SW480 (cell line): ENCODE measurements at regions not wholly inside any gene's neighbourhood (a gene's known extent, or its start where the extent isn't known, plus 50 kb on each side); places are given as distances from the start of the nearest gene placed in this dataset.
"Not testable (repeated sequence)": the region's sequence is repeated elsewhere in the genome, so short reads cannot be mapped to it uniquely, and the experiment has no call there.

ENCODE experiments used
- DNase-seq: peaks from one replicate; pipeline ENCODE4 v3.0.0-alpha.2; 2016; ENCODE audit warnings: low spot score

DNA sequence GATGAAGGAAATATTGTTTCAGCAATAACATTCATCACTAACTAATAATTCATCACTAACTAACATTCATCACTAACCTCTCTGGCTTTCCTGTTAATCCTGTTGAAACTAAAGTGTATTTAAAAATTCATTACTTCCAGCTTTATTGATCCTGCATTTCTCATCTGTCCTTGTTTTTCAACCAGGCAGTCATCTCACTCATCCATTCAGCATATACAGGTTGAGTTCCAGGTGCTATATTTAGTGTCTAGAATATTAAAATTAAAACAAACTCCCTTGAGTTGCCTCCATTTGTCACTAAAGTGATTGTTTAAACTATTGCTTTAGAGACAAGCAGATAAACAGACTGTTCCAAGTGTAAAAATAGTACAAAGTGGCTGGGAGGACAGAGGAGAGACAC, 58.1 kb downstream of the ATXN7L3B start:
- no peak for DNase-seq

DNA sequence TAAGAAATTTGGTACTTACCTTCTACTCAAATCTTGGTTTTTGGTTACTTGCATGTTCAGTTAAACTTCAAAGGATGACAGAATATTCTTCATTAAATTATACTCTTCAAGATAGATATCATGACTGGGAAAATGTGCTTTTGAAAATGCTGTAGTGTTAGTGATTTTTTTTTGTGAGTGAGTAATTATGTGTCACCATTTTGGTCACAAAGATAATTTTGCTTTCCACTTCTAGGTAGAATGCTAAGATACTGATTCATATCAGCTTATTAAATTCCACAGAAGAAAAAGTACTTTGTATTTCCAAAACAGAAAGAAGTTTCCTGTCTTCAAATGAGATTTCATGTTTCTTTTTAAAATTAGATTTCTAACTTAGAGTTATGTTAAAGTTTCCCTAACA, 61.2 kb downstream of the ATXN7L3B start:
- DNase-seq, result no peak

DNA sequence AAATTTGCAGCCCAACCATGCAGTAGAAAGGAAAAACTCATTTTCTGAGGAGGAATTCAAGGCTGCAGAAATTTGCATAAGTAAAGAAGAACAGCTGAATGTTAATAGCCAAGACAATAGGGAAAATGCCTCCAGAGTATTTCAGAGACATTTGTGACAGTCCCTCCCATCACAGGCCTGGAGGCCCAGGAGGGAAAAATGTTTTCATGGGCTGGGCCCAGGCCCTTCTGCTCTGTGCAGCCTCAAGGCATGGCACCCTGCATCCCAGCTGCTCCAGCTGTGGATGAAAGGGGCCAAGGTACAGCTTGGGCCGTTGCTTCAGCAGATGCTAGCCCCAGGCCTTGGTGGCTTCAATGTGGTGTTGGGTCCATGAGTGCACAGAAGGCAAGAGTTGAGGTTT, 62.3 kb downstream of the ATXN7L3B start:
- no peak for DNase-seq

DNA sequence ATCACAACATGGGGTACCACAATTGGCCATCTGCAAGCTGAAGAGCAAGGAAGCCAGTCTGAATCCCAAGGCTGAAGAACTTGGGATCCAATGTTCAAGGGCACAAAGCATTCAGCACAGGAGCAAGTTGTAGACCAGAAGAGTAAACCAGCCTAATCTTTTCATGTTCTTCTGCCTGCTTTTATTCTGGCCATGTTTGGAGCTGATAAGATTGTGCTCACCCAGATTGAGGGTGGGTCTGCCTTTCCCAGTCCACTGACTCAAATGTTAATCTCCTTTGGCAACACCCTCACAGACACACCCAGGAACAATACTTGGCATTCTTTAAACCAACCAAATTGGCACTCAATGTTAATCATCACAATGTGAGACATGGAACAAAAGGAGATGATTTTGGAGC, 63.2 kb downstream of the ATXN7L3B start:
- DNase-seq, result not testable (repeated sequence)

DNA sequence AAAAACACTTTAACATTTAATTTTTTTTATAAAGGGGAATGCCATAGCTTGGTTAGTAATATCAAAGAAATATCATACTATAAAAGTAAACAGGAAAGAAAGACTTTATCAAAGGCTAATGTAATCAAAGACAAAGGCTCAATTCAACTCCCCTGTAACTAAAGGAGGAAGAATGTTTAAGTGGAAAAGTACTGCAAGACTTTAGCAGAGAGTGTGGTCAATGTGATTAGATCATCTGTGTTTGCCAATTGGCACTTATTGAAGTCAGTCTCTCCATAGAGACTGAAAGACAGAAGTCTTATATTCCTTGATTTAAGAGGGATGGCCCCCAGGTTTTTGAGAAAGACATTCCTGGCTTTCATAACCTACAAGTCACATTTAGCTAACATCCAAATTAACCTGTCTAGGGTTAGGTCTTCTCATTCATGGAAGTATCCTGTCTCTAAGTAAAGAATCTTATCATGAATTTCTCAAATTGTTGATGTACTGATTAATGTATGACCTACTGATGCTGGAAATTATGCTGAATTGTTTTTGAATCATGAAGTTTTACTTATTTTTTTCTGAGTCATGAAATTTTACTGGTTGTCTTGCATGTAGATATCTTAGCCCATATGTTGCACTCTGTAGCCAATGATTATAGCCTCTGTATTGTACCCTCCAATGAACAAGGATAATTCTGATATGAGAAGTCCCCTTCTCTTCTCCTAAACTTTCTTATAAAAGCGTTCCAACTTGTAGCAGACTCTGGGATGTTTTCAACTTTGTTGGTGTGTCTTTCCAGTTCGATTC, 65.4 kb downstream of the ATXN7L3B start:
- DNase-seq, result peak; percentile 4

DNA sequence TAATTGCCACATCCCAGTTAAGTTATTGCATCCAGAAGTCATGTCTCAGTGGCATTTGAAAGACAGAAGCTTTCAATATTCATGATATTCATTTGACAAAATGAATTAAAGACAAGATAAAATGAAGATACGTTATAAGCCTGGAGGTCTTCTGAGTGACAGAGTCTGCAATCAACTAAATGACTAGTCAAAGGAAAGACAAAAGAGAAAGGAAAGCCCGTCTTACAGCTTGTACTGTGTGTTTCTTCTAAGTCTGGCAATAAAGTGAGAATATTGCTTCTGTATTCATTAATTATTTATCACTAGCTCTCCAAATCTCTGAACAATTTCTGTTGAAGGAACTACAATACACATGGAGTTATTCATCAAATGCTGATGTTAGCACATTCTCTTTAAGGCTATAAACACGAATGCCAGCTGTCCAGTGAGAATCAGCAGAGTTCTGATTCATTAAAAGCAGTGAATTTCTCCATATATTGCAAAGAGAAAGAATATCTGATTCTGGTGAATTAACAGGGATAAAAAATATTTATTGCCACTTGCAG, 70.7 kb downstream of the ATXN7L3B start:
- DNase-seq, result no peak

DNA sequence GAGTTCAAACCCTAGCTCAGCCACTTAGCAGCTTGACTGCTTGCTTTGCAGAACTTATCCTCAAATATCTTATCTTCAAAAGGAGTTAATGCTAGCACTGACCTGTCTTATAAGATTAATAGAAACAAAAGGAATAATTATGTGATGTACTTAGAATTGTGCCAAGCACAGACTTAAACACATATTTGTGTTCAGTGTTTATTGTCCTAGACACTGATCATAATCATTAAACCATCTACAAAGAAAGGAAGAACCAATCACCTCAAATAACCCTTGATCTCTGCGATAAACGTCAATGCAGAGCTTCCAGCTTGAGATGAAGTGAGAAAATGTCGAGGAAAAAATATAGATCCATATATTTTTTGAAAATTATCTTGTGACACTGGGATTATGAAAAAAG, 73.1 kb downstream of the ATXN7L3B start:
- no peak for DNase-seq

DNA sequence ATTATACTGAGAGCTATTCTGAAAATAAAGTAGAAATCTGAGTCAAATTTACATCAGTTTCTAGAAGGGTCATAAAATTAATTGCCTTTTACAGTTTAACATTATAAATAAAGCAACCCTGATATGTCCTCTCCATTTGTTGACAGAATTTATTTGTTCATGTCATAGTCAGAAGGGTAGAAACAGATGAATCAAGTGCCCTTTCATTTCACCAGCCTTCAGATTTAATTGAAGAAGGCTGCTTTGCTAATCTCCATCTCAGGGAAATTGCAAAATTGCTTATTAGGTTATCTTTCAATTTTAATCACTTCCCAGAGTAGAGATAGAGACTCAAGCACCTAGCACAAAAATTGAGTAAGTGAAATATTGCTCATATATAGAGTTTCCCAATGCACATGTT, 76.8 kb downstream of the ATXN7L3B start:
- no peak for DNase-seq

DNA sequence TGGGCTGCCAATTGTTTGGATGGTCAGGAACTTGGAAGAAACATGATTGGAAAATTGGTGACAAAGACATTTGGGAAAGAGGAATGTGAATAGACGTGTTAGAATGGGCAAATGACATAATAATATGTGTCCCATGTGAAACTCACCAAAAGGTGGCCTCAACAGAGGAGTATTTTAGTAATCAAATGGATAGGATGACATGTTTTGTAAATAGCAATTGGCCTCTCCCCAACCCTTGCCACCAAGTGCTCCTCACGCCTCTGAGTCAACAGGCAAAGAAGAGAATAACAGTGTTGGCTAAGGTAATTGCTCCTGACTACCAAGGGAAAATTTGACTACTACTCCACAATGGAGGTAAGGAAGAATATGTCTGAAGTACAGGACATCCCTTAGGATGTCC, 81.4 kb downstream of the ATXN7L3B start:
- DNase-seq, result no peak

DNA sequence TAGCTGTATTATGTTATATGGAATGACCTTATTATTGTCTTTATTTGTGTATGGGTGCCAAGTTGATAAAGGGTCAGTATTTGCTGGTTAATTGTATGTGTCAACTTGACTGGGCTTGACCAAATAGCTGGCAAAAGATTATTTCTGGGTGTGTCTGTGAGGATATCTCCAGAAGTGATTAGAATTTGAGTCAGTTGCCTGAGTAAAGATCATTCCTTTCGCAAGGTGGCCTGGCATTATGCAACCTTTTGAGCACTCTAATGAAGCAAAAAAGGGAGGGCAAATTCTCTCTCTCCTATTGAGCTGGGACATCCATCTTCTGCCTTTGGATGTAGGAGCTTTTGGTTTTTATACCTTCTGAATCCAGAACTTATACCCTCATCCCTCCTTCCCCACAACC, 82.2 kb downstream of the ATXN7L3B start:
- DNase-seq, result no peak

DNA sequence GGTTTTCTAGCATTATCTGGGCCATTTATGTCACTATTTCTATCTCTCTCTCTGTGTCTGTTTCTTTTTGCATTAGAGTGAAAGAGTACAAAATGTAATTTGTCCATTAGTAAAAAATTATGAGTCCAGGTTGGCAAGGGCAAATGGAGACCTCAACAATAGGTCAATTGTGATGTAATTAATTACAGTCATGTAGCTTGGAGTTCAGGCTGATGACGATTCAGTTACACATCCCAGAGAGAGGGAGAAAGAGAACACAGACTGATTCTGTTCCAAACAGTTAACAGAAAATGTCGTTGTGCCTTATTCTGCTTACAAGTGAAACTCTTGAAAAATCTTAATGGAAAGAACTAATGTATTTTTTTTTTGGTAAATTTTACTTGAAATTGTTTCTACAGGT, 83.3 kb downstream of the ATXN7L3B start:
- DNase-seq, result no peak

DNA sequence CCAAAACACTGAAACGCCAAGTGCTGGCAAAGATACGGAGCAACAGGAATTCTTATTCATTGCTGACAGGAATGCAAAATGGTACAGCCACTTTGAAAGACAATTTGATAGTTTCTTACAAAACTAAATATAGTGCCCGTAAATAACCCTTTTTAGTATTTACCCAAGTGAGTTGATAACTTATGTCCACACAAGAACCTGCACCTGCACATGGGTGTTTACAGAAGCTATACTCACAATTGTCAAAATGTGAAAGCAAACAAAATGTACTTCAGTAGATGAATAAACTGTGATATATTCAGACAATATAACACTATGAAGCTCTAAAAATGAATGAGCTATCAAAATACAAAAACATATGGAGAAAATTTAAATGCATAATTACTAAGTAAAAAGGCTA, 86.6 kb downstream of the ATXN7L3B start:
- no peak for DNase-seq

DNA sequence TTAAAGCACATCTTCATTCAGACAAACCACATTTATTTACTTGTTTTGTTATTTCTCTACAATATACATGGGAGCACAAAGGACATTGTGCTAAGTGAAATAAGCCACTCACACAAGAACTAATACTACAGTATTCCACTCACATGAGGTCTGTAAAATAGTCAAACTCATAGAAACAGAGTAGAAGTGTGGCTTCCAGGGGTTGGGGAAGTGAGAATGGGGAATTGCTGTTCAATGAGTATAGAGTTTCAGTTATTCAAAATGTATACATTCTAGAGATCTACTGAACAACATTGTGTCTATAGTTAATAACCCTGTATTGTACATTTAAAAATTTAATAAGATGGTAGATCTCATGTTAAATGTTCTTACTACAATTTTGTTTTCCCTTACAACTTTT, 88.8 kb downstream of the ATXN7L3B start:
- no peak for DNase-seq

DNA sequence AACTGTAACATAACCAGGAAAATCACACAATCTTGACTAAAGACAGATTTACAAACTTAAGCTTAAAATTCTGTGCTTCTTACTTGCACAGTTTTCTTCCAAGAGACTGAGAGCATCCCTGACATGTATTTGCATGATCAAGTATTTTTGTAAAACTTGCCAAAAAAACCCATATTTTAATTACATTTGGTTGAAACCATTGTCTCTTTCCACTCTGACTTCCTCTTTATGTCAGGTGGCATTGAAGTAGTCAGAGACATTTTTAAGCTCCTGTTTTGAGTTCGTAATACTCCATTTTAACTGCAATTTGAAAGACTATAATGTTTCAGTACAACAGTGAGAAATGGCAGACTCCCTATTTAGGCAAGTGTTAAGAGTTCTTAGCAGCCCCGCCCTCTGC, 103.6 kb downstream of the ATXN7L3B start:
- DNase-seq, result no peak

DNA sequence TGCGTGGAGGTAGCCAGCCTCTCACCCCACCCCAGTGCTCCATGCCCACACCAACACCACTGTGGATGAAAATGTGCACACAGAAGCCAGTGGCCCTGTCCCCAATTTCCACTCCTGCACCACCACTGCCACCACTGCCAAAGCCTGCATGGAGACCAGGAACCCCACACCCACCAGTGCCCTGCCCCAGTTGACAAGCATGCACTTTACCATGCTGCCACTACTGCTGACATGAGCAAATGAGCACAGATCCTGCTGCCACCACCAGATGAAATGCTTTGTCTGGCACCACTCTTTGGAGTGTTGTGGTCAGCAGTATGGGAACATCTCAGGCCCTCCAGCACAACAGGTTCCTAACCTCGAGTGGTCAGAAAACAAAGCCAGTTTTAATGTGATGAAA, 104.1 kb downstream of the ATXN7L3B start:
- no peak for DNase-seq

DNA sequence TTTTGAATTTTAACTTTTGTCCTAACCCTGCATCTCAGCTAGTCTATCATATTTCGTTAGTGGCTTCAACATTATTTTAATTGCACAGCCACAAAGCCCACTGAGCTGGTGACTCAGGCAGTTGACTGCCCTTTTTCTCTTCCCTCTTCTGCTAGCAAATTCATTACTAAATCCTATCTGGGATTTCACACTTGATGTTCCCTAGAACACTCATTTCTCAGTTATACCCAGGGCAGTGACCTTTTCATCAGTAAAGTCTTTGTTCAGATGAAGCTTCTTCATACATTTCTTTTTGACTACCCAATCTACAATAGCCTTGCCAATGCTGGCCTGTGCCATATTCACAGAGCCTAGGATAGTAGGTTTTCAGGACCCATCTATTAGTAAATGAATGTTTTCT, 107.0 kb downstream of the ATXN7L3B start:
- DNase-seq, result no peak

DNA sequence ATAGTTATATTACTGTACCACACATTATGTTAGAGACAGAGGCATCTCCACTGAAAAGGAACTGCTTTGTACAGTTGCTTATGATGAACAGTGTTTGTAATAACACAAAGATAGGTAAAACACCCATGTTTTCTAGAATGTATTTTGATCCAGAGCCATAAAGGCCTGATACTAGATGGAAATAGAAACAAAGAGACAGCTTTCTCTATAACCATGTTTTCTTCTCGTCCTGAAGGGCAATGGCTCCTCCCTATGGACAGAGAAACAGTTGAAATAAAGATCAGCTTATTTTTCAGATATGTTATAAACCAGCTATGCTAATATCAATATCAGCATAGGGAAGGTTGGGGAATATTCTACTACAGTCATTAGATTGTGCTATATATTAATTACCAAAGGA, 109.2 kb downstream of the ATXN7L3B start:
- DNase-seq, result peak; percentile 24

DNA sequence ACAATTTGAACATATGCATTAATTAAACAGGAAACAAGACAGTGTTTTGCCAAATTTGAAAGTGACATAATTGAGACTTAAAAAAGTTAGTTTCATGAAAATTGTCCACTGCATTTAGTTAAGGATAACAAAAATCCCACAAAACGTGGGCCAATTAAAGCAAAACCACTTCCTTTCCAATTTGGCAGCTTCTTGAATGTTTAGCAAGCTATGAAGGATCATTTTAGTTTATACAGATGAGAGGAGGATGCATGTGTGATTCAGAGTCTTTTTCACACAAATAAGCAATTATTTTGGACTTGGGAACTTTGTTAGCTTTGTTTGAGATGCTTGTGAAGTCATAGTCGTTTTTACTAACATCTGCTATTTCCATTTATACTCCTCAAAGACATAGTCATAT, 109.6 kb downstream of the ATXN7L3B start:
- no peak for DNase-seq

DNA sequence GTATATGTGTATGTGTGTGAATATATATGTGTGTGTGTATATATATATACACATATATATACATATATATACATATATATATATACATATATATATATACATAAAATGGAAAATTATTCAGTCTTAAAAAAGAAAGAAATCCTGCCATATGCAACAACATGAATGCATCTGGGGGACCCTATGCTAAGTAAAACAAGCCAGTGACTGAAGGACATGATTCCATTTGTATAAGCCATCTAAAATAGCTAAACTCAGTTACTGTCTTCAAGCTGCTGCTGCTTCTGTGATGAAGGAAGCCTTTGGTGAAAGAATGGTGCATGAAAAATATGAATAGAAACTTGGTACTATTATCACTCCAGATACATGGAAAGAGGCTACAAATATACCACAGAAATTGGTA, 118.6 kb downstream of the ATXN7L3B start:
- no peak for DNase-seq

DNA sequence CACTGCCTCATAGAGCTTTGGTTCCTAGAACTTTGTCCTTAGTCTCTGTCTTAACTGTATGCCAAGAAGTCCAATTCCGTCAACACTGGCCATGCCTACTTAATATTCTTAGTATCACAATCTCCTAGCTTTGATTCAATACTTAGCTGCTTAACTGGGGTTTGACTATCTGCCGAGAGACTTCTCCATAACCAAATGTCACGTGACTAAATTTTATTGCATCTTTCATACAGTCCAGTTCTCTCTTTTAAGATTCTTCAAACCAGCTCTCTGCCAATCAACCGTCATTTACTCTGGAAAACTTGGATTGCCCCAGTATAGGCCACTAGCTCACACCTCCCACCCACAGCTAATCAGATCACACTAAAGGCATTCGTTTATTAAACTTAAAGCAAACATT, 122.8 kb downstream of the ATXN7L3B start:
- DNase-seq, result no peak

DNA sequence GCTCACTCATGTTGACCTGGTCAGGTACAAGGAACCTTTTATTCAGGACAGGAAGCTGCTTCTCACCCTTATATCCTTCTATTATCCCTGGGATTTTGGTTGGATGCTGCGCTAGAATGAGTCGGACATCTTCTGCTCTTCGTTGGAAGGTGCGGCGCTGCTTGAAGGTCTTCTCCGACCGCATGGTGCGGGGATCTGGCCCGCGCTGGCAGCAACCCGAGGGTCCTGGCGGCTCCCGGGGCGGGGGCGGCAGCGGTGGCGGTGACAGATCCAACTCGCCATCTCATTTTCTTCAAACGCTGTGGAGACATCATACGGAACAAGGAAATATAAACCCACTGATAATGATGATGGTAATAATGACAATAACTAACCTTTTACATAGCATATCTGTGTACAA, 126.3 kb downstream of the ATXN7L3B start:
- DNase-seq, result no peak

DNA sequence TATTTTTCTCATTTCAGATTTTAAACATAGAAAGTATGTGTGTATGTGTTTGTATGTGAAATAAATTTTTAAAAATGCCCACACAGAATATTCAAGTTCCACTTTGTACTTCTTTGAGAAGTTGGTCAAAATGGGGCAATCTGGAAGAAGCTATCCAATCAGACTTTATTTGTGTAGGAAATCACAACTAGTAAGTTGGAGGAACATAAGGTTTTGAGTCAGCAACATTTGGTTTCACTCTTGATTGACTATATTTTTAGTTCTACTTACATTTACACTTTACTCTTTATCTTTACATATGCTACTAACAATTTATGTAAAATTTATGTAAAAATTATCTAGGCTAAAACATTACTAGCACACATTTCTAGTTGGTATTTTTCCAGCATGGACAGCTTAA, 128.1 kb downstream of the ATXN7L3B start:
- no peak for DNase-seq

DNA sequence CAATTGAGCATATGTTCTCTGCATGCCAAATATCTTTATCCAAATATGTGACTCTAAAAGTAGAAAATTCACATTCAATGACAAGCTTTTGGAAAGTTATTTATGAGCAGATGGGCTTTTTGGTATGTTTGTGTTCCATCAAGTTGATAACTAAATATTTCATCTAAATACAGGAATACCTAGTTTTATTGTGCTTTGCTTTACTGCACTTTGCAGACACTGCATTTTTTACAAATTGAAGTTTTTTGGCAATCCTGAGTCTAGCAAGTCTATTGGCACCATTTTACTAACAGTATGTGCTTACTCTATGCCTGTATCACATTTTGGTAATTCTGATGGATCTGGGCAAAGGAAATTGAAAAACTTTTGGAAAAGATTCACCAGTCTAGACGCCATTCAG, 133.8 kb downstream of the ATXN7L3B start:
- no peak for DNase-seq

DNA sequence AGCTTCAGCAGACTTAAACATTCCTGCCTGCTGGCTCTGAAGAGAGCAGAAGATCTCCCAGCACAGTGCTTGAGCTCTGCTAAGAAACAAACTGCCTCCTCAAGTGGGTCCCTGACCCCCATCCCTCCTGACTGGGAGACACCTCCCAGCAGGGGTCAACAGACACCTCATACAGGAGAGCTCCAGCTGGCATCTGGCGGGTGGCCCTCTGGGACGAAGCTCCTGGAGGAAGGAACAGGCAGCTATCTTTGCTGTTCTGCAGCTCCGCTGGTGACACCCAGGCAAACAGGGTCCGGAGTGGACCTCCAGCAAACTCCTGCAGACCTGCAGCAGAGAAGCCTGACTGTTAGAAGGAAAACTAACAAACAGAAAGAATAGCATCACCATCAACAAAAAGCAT, 139.3 kb downstream of the ATXN7L3B start:
- DNase-seq, result not testable (repeated sequence)
